Gastrocnemius medialis (tissue), 4 donors: ENCODE measurements at regions not wholly inside any gene's neighbourhood (a gene's known extent, or its start where the extent isn't known, plus 50 kb on each side); places are given as distances from the start of the nearest gene placed in this dataset.

ENCODE experiments used
- POLR2A ChIP-seq, 2 donors: fragments of 450-650 bp; IDR thresholded peaks; one replicate each; pipeline ENCODE4 v1.6.1; 2017; ENCODE audit warnings: antibody characterized with exemption in 2 of 2, mild to moderate bottlenecking in 2 of 2, moderate library complexity in 2 of 2
- TF ChIP-seq, protein P1 (sequence below), 5 experiments: fragments of 450-650 bp in 3 of 5; fragments of 200-600 bp in 2 of 5; sonication (generic) in 2 of 5; IDR thresholded peaks in 4 of 5; conservative IDR thresholded peaks in 1 of 5; 1 replicate in 4 of 5; 2 replicates in 1 of 5; pipeline ENCODE4 v1.5.1; 2016 to 2019; ENCODE audit warnings: antibody characterized with exemption in 5 of 5, mild to moderate bottlenecking in 3 of 5, moderate library complexity in 3 of 5

DNA sequence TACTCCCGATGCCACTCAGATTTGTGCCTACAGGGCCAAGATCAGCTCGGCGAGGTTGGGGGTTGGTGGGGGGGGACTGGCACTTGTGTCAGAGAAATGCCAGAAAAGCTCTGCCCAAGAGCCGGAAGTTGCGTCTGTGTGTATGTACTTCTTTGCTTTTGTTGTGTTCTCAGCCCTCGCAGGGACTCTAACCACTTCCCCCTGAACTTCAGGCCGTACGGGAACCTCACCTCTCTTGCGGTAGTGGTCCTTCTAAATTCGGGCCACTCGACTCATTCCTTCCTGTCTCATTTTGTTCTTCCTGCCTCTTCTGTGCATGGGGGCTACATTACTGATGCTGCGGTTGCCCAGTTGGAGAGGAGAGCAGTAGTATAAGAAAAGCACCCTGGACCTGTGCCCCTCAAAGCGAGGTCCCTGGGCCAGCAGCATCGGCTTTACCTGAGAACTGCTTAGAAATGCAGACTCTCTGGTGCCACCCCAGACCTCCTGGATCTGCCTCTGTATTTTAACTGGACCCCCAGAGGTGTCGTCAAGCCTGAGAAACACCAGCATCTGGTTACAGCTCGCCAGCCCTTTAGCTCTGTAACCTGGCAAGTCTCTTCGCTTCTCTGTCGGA is 146.3 kb upstream of the RPS6KA3 start:
- TF ChIP-seq POLR2A (IDR thresholded peaks at IDR 0.05) = no peak
- TF ChIP-seq, protein P1, sequence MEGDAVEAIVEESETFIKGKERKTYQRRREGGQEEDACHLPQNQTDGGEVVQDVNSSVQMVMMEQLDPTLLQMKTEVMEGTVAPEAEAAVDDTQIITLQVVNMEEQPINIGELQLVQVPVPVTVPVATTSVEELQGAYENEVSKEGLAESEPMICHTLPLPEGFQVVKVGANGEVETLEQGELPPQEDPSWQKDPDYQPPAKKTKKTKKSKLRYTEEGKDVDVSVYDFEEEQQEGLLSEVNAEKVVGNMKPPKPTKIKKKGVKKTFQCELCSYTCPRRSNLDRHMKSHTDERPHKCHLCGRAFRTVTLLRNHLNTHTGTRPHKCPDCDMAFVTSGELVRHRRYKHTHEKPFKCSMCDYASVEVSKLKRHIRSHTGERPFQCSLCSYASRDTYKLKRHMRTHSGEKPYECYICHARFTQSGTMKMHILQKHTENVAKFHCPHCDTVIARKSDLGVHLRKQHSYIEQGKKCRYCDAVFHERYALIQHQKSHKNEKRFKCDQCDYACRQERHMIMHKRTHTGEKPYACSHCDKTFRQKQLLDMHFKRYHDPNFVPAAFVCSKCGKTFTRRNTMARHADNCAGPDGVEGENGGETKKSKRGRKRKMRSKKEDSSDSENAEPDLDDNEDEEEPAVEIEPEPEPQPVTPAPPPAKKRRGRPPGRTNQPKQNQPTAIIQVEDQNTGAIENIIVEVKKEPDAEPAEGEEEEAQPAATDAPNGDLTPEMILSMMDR (IDR thresholded peaks at IDR 0.05 in 4 of 5, conservative IDR thresholded peaks at IDR 0.05 in 1 of 5) = no peak
